Endothelial cell of umbilical vein (primary cell): ENCODE measurements at regions not wholly inside any gene's neighbourhood (a gene's known extent, or its start where the extent isn't known, plus 50 kb on each side); places are given as distances from the start of the nearest gene placed in this dataset.

Experiments used
- BruUV-seq: library from RNA; stranded (reverse); fragments of 400-500 nt; replicated peaks from 2 replicates; lab custom pipeline; 2021; lab: Mats Ljungman, UMichigan
- CTCF ChIA-PET: fragments of 300-600, 350-600 bp; sonication (Branson Sonifier 250); formaldehyde crosslinking; loops from one replicate; lab custom pipeline; 2021; ENCODE audit warnings: antibody characterized with exemption, inconsistent platforms; lab: Charles Lee
- POLR2A ChIA-PET: fragments of 300-600, 350-600 bp; sonication (Branson Sonifier 250); formaldehyde crosslinking; loops from one replicate; lab custom pipeline; 2021; ENCODE audit warnings: antibody characterized with exemption, inconsistent platforms; lab: Charles Lee
- DNase-seq: peaks from one replicate; pipeline ENCODE4 v3.0.0-alpha.2; 2011; ENCODE audit warnings: low read depth, low spot score
- FAIRE-seq: peaks from 2 replicates; lab custom pipeline; 2011; peaks lifted over from hg19 to GRCh38; lab: Jason Lieb, UNC
- H2AFZ ChIP-seq: 2 replicates; pipeline ENCODE4 v1.6.0; 2012; ENCODE audit warnings: low read depth, low read length, control low read depth, inconsistent platforms
- H3K27ac ChIP-seq: 2 replicates; pipeline ENCODE4 v1.5.1; 2011; ENCODE audit warnings: low read depth, mild to moderate bottlenecking, control low read depth, low read length, moderate library complexity; ENCODE audit not compliant: insufficient read depth
- H3K27me3 ChIP-seq, 2 experiments: 2 replicates each; pipeline versions ENCODE4 v1.6.0 to v1.6.1; 2011; ENCODE audit warnings: low read length in 2 of 2, mixed read lengths in 1 of 2; ENCODE audit not compliant: control insufficient read depth in 2 of 2, insufficient read depth in 2 of 2
- H3K36me3 ChIP-seq, 2 experiments: 2 replicates in 1 of 2; 3 replicates in 1 of 2; pipeline ENCODE4 v1.5.1; 2011; ENCODE audit warnings: low read length in 2 of 2, mild to moderate bottlenecking in 1 of 2, moderate library complexity in 1 of 2; ENCODE audit not compliant: control insufficient read depth in 2 of 2, insufficient read depth in 2 of 2; ENCODE audit errors: extremely low read depth in 1 of 2
- H3K4me1 ChIP-seq: 3 replicates; pipeline ENCODE4 v1.5.1; 2011; ENCODE audit warnings: mild to moderate bottlenecking, low read length; ENCODE audit not compliant: control insufficient read depth, insufficient read depth; ENCODE audit errors: extremely low read depth
- H3K4me2 ChIP-seq: 2 replicates; pipeline ENCODE4 v1.6.1; 2011; ENCODE audit warnings: low read length, control low read depth, mixed read lengths; ENCODE audit not compliant: insufficient read depth
- H3K4me3 ChIP-seq, 3 experiments: fragments of 200-600 bp in 1 of 3; sonication (generic), shearing (Covaris generic) in 1 of 3; replicated peaks in 1 of 3; 2 replicates each; pipeline ENCODE4 v1.5.1; 2011 to 2016; ENCODE audit warnings: control low read depth in 3 of 3, low read length in 3 of 3, mild to moderate bottlenecking in 2 of 3, inconsistent platforms in 1 of 3, low read depth in 1 of 3, moderate library complexity in 1 of 3; ENCODE audit not compliant: insufficient read depth in 1 of 3
- H3K79me2 ChIP-seq: 2 replicates; pipeline ENCODE4 v1.6.0; 2012; ENCODE audit warnings: low read length, inconsistent platforms; ENCODE audit not compliant: control insufficient read depth, insufficient read depth
- H3K9ac ChIP-seq: replicated peaks from 2 replicates; pipeline ENCODE3; 2011; ENCODE audit warnings: low read length, control low read depth; ENCODE audit not compliant: insufficient read depth; ENCODE audit errors: extremely low read depth
- H3K9me1 ChIP-seq: replicated peaks from 3 replicates; pipeline ENCODE4 v1.6.0; 2011; ENCODE audit warnings: mild to moderate bottlenecking, low read length; ENCODE audit not compliant: control insufficient read depth, insufficient read depth; ENCODE audit errors: extremely low read depth
- H3K9me3 ChIP-seq: replicated peaks from 2 replicates; pipeline ENCODE4 v1.5.1; 2012; ENCODE audit warnings: low read length, inconsistent platforms; ENCODE audit not compliant: control insufficient read depth, insufficient read depth
- H4K20me1 ChIP-seq: replicated peaks from 2 replicates; pipeline ENCODE3; 2011; ENCODE audit warnings: mild to moderate bottlenecking, low read length; ENCODE audit not compliant: control insufficient read depth, insufficient read depth; ENCODE audit errors: extremely low read depth
- EZH2 ChIP-seq: IDR thresholded peaks from 2 replicates; pipeline ENCODE4 v1.6.1; 2012; ENCODE audit warnings: borderline replicate concordance, low read depth, mild to moderate bottlenecking, moderate library complexity, low read length, inconsistent platforms; ENCODE audit not compliant: severe bottlenecking
- FOS ChIP-seq: IDR thresholded peaks from 2 replicates; pipeline ENCODE4 v1.6.1; 2011; ENCODE audit warnings: mild to moderate bottlenecking, low read length, moderate library complexity, borderline replicate concordance; ENCODE audit not compliant: insufficient read depth
- GATA2 ChIP-seq: IDR thresholded peaks from 2 replicates; pipeline ENCODE4 v1.7.0; 2011; ENCODE audit warnings: low read depth, mild to moderate bottlenecking, moderate library complexity, mixed read lengths, low read length; ENCODE audit not compliant: insufficient read length, insufficient read depth
- JUN ChIP-seq: IDR thresholded peaks from 2 replicates; pipeline ENCODE4 v1.6.1; 2011; ENCODE audit warnings: borderline replicate concordance, low read depth; ENCODE audit not compliant: insufficient read length, insufficient read depth
- MYC ChIP-seq: IDR thresholded peaks from one replicate; pipeline ENCODE4 v1.6.1; 2011; ENCODE audit warnings: mild to moderate bottlenecking, low read depth, low read length
- POLR2A ChIP-seq: IDR thresholded peaks from 2 replicates; pipeline ENCODE4 v1.6.1; 2012; ENCODE audit warnings: low read depth, mild to moderate bottlenecking, control low read depth, low read length
- POLR2AphosphoS5 ChIP-seq: IDR thresholded peaks from 2 replicates; pipeline ENCODE4 v1.6.1; 2012; ENCODE audit warnings: low read depth, mild to moderate bottlenecking, control low read depth, low read length, moderate library complexity; ENCODE audit not compliant: insufficient read depth
- dilution Hi-C: fragments of 300-500 bp; cut with MboI; formaldehyde crosslinking; loops from one replicate; pipeline ENCODE4 v1.15.0; 2019; ENCODE audit warnings: low sequenced_read_pairs; ENCODE audit not compliant: extremely low pct_ligation_motif_present
- intact Hi-C: fragments of 100-400 bp; cut with micrococcal nuclease; formaldehyde crosslinking; loops from one replicate; pipeline ENCODE4 v1.10.0; 2022
- TF ChIP-seq, protein P1 (sequence below): IDR thresholded peaks from 2 replicates; pipeline ENCODE4 v1.6.1; 2011; ENCODE audit not compliant: insufficient read depth, insufficient read length
- TF ChIP-seq, protein P2 (sequence below), 2 donors: IDR thresholded peaks; 1 replicate in 1 of 2; 2 replicates in 1 of 2; pipeline ENCODE4 v1.5.1; 2011; ENCODE audit warnings: low read length in 2 of 2, mild to moderate bottlenecking in 2 of 2, moderate library complexity in 2 of 2, control low read depth in 1 of 2, inconsistent platforms in 1 of 2, low read depth in 1 of 2; ENCODE audit not compliant: insufficient read depth in 1 of 2; ENCODE audit errors: extremely low read depth in 1 of 2

DNA sequence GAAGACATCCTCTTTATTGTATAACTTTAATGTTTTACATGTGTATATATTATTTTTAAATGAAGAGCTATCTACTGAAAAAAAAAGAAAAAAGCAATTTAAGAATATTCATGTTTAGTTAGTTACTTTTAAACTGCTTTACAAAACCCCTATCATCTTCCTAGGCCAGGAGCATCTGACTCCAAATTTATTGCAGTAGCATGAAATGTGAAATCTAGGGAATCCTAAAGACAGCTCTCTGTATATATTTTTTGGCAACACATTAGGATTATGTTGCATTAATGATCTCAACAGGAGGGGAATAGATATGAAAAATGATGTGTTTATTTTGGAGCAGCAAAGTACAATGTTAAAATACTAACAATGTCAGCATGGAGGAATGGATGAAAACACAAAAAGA is 158.3 kb downstream of the CNTN3 start:
- CTCF ChIA-PET = no interaction called here
- TF ChIP-seq, protein P1, sequence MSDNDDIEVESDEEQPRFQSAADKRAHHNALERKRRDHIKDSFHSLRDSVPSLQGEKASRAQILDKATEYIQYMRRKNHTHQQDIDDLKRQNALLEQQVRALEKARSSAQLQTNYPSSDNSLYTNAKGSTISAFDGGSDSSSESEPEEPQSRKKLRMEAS = no peak
- TF ChIP-seq POLR2A (no peak), JUN (no peak), FOS (no peak), EZH2 (no peak), POLR2AphosphoS5 (no peak), MYC (no peak), GATA2 (no peak)
- TF ChIP-seq, protein P2, sequence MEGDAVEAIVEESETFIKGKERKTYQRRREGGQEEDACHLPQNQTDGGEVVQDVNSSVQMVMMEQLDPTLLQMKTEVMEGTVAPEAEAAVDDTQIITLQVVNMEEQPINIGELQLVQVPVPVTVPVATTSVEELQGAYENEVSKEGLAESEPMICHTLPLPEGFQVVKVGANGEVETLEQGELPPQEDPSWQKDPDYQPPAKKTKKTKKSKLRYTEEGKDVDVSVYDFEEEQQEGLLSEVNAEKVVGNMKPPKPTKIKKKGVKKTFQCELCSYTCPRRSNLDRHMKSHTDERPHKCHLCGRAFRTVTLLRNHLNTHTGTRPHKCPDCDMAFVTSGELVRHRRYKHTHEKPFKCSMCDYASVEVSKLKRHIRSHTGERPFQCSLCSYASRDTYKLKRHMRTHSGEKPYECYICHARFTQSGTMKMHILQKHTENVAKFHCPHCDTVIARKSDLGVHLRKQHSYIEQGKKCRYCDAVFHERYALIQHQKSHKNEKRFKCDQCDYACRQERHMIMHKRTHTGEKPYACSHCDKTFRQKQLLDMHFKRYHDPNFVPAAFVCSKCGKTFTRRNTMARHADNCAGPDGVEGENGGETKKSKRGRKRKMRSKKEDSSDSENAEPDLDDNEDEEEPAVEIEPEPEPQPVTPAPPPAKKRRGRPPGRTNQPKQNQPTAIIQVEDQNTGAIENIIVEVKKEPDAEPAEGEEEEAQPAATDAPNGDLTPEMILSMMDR (IDR thresholded peaks at IDR 0.05; ENCODE audit: extremely low read depth in 1 of 2, insufficient read depth in 1 of 2, low read depth in 1 of 2, low read length in 2 of 2) = no peak
- Histone ChIP-seq H2AFZ (no peak overlapping the region), H3K4me1 (no peaks in the 10 kb centered on the region), H3K4me3 (no peak overlapping the region), H3K27me3 (no peaks in the 10 kb centered on the region), H3K9me1 (no peaks in the 10 kb centered on the region), H3K9ac (no peak overlapping the region), H4K20me1 (no peaks in the 10 kb centered on the region), H3K4me2 (no peak overlapping the region), H3K9me3 (no peaks in the 10 kb centered on the region), H3K27ac (no peak overlapping the region), H3K79me2 (no peaks in the 10 kb centered on the region), H3K36me3 (no peaks in the 10 kb centered on the region)
- FAIRE-seq (no peak), DNase-seq (no peak)
- intact Hi-C loops (no loop called here), dilution Hi-C loops (no loop called here)
- BruUV-seq = no TSS peak
- POLR2A ChIA-PET = no interaction called here
